GM12874 (cell line): ENCODE measurements at regions not wholly inside any gene's neighbourhood (a gene's known extent, or its start where the extent isn't known, plus 50 kb on each side); places are given as distances from the start of the nearest gene placed in this dataset.

ENCODE experiments used
- TF ChIP-seq, protein P1 (sequence below): IDR thresholded peaks from 2 replicates; pipeline ENCODE4 v1.5.1; 2011; ENCODE audit warnings: low read depth, mild to moderate bottlenecking, control low read depth, low read length, moderate library complexity; ENCODE audit not compliant: insufficient read depth

DNA sequence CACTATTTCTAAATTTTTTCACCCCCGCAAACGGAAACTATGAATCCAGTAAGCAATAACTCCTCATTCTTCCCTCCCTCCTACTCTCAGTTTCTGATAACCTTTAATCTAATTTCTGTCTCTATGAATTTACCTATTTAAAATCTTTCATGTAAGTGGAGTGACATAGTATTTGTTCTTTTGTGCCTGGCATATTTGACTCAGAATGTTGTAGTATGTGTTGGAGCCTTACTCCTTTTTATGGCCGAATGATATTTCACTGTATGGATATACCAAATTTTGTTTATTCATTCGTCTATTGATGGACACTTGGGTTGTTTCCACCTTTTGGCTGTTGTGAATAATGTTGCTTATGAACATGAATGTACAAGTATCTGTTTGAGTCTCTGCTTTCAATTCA lies 61.1 kb upstream of the C1GALT1C1 start:
- TF ChIP-seq, protein P1, sequence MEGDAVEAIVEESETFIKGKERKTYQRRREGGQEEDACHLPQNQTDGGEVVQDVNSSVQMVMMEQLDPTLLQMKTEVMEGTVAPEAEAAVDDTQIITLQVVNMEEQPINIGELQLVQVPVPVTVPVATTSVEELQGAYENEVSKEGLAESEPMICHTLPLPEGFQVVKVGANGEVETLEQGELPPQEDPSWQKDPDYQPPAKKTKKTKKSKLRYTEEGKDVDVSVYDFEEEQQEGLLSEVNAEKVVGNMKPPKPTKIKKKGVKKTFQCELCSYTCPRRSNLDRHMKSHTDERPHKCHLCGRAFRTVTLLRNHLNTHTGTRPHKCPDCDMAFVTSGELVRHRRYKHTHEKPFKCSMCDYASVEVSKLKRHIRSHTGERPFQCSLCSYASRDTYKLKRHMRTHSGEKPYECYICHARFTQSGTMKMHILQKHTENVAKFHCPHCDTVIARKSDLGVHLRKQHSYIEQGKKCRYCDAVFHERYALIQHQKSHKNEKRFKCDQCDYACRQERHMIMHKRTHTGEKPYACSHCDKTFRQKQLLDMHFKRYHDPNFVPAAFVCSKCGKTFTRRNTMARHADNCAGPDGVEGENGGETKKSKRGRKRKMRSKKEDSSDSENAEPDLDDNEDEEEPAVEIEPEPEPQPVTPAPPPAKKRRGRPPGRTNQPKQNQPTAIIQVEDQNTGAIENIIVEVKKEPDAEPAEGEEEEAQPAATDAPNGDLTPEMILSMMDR = no peak

GRCh38 chrX:120690344-120690743 lies 60.5 kb upstream of the C1GALT1C1 start:
- TF ChIP-seq, protein P1 = no peak

DNA sequence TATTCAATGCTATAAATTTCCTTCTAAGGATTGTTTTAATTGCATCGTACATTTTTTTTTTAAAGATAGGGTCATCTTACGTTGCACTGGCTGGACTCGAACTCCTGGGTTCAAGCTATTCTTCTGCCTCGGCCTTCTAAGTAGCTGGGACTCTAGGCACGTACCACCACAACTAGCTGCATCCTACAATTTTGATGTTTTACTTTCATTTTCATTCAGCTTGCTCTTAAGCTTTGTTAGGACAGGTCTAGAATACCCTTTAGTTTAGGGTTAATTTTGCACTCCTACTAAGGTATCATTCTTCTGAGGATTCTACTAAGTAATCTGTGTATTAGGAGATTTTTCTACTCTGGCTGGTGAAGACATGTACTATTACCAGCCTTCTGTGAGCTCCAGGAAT lies 50.2 kb upstream of the C1GALT1C1 start:
- TF ChIP-seq, protein P1 = no peak
